SK-N-SH (cell line): ENCODE measurements at regions not wholly inside any gene's neighbourhood (a gene's known extent, or its start where the extent isn't known, plus 50 kb on each side); places are given as distances from the start of the nearest gene placed in this dataset.
"Not testable (repeated sequence)": the region's sequence is repeated elsewhere in the genome, so short reads cannot be mapped to it uniquely, and the experiment has no call there.

Source experiments
- CTCF ChIA-PET: fragments of 300-600, 350-600 bp; formaldehyde crosslinking; extraction: SDS; loops from one replicate; lab custom pipeline; 2021; lab: Yijun Ruan, JAX
- POLR2A ChIA-PET: fragments of 350-600 bp; sonication (Branson Sonifier 250); formaldehyde crosslinking; extraction: SDS; loops from one replicate; lab custom pipeline; 2020; ENCODE audit warnings: antibody characterized with exemption, inconsistent platforms; lab: Yijun Ruan, JAX
- DNase-seq: peaks from one replicate; pipeline ENCODE4 v3.0.0; 2012
- H2AFZ ChIP-seq: fragments of 200-600 bp; sonication (generic); 2 replicates; pipeline ENCODE4 v1.8.1; 2016; ENCODE audit warnings: antibody characterized with exemption, mild to moderate bottlenecking, low read depth
- H3F3A ChIP-seq: fragments of 200-600 bp; sonication (generic); replicated peaks from 2 replicates; pipeline ENCODE3; 2016; ENCODE audit warnings: antibody characterized with exemption, mild to moderate bottlenecking; ENCODE audit not compliant: insufficient read depth
- H3K27ac ChIP-seq, 2 experiments: fragments of 200-500 bp in 1 of 2; fragments of 200-600 bp in 1 of 2; sonication (Bioruptor generic) in 1 of 2; sonication (generic), shearing (Covaris generic) in 1 of 2; 2 replicates each; pipeline versions ENCODE4 v1.5.1 to v1.6.1; 2014 to 2016; ENCODE audit warnings: low read depth in 2 of 2, inconsistent platforms in 1 of 2, low read length in 1 of 2, mild to moderate bottlenecking in 1 of 2, mixed read lengths in 1 of 2
- H3K27me3 ChIP-seq: fragments of 200-600 bp; sonication (generic), shearing (Covaris generic); 2 replicates; pipeline ENCODE4 v1.6.1; 2016; ENCODE audit warnings: mixed run types; ENCODE audit not compliant: insufficient read depth
- H3K36me3 ChIP-seq, 2 experiments: fragments of 200-500 bp in 1 of 2; fragments of 200-600 bp in 1 of 2; sonication (Bioruptor generic) in 1 of 2; sonication (generic) in 1 of 2; replicated peaks in 1 of 2; 2 replicates each; pipeline versions ENCODE3 to v1.5.1; 2014 to 2016; ENCODE audit warnings: low read length in 1 of 2, mild to moderate bottlenecking in 1 of 2; ENCODE audit not compliant: insufficient read depth in 2 of 2, control insufficient read depth in 1 of 2
- H3K4me1 ChIP-seq, 2 experiments: fragments of 200-500 bp in 1 of 2; fragments of 200-600 bp in 1 of 2; sonication (Bioruptor generic) in 1 of 2; sonication (generic), shearing (Covaris generic) in 1 of 2; 2 replicates each; pipeline versions ENCODE4 v1.5.1 to v1.6.1; 2014 to 2016; ENCODE audit warnings: low read depth in 1 of 2, low read length in 1 of 2, mixed run types in 1 of 2; ENCODE audit not compliant: insufficient read depth in 2 of 2, control insufficient read depth in 1 of 2
- H3K4me2 ChIP-seq: fragments of 200-600 bp; sonication (generic), shearing (Covaris generic); 2 replicates; pipeline ENCODE4 v1.6.1; 2017; ENCODE audit warnings: mixed run types
- H3K4me3 ChIP-seq, 2 experiments: fragments of 200-500 bp in 1 of 2; fragments of 200-600 bp in 1 of 2; sonication (Bioruptor generic) in 1 of 2; sonication (generic), shearing (Covaris generic) in 1 of 2; 2 replicates each; pipeline versions ENCODE4 v1.5.1 to v1.8.1; 2014 to 2016; ENCODE audit warnings: low read depth in 2 of 2, inconsistent platforms in 1 of 2, low read length in 1 of 2, mild to moderate bottlenecking in 1 of 2, mixed read lengths in 1 of 2, moderate library complexity in 1 of 2
- H3K79me2 ChIP-seq: fragments of 200-600 bp; sonication (generic); 2 replicates; pipeline ENCODE4 v1.8.1; 2017; ENCODE audit warnings: mild to moderate bottlenecking; ENCODE audit not compliant: insufficient read depth
- H3K9ac ChIP-seq: fragments of 200-600 bp; sonication (generic); 2 replicates; pipeline ENCODE4 v1.6.1; 2017; ENCODE audit warnings: mixed run types
- H3K9me2 ChIP-seq: fragments of 200-600 bp; sonication (generic); 2 replicates; pipeline ENCODE4 v1.6.1; 2017; ENCODE audit warnings: mixed run types
- H3K9me3 ChIP-seq: fragments of 200-600 bp; sonication (generic); 2 replicates; pipeline ENCODE4 v1.6.1; 2017; ENCODE audit warnings: mixed run types, mild to moderate bottlenecking, moderate library complexity
- H4K20me1 ChIP-seq: fragments of 200-600 bp; sonication (generic); 2 replicates; pipeline ENCODE4 v1.6.1; 2017; ENCODE audit warnings: mild to moderate bottlenecking, mixed run types; ENCODE audit not compliant: insufficient read depth
- EP300 ChIP-seq, 2 experiments: IDR thresholded peaks; 2 replicates each; pipeline versions ENCODE4 v1.4.0 to v1.6.1; 2012; ENCODE audit warnings: borderline replicate concordance in 1 of 2, low read depth in 1 of 2, low read length in 1 of 2
- FOSL2 ChIP-seq: IDR thresholded peaks from 2 replicates; pipeline ENCODE4 v1.4.0; 2012; ENCODE audit warnings: low read depth, mild to moderate bottlenecking, moderate library complexity, borderline replicate concordance
- GABPA ChIP-seq: IDR thresholded peaks from 2 replicates; pipeline ENCODE4 v1.4.0; 2012; ENCODE audit warnings: low read depth, mild to moderate bottlenecking
- JUND ChIP-seq: IDR thresholded peaks from 2 replicates; pipeline ENCODE4 v1.4.0; 2012
- MAX ChIP-seq: IDR thresholded peaks from 2 replicates; pipeline ENCODE4 v1.4.0; 2012; ENCODE audit warnings: low read depth
- MEF2A ChIP-seq: IDR thresholded peaks from 2 replicates; pipeline ENCODE4 v1.4.0; 2012; ENCODE audit warnings: low read depth, borderline replicate concordance
- NFIC ChIP-seq: IDR thresholded peaks from 2 replicates; pipeline ENCODE4 v1.4.0; 2012; ENCODE audit warnings: borderline replicate concordance
- NRF1 ChIP-seq: IDR thresholded peaks from 2 replicates; pipeline ENCODE4 v1.6.1; 2012; ENCODE audit warnings: low read depth, mild to moderate bottlenecking, low read length
- POLR2AphosphoS5 ChIP-seq: IDR thresholded peaks from 2 replicates; pipeline ENCODE4 v1.6.1; 2012; ENCODE audit warnings: low read depth, low read length
- RAD21 ChIP-seq: IDR thresholded peaks from 2 replicates; pipeline ENCODE4 v1.6.1; 2012; ENCODE audit warnings: mild to moderate bottlenecking, low read length
- RCOR1 ChIP-seq: fragments of 150-350 bp; IDR thresholded peaks from 2 replicates; pipeline ENCODE4 v1.6.1; 2017; ENCODE audit warnings: antibody characterized with exemption, low read length
- RFX5 ChIP-seq: IDR thresholded peaks from 2 replicates; pipeline ENCODE4 v1.6.1; 2012; ENCODE audit warnings: mild to moderate bottlenecking, improper control_type of control experiment, low read length
- RXRA ChIP-seq: IDR thresholded peaks from 2 replicates; pipeline ENCODE4 v1.4.0; 2012; ENCODE audit warnings: low read depth, mild to moderate bottlenecking, borderline replicate concordance
- SIN3A ChIP-seq: IDR thresholded peaks from 2 replicates; pipeline ENCODE4 v1.6.1; 2012; ENCODE audit warnings: low read depth, mild to moderate bottlenecking, low read length, moderate library complexity, borderline replicate concordance
- SMC3 ChIP-seq: IDR thresholded peaks from 2 replicates; pipeline ENCODE4 v1.6.1; 2012; ENCODE audit warnings: low read depth, low read length, improper control_type of control experiment
- TCF12 ChIP-seq: IDR thresholded peaks from 2 replicates; pipeline ENCODE4 v1.4.0; 2012
- USF2 ChIP-seq: fragments of 150-350 bp; IDR thresholded peaks from 2 replicates; pipeline ENCODE4 v1.6.1; 2017; ENCODE audit warnings: antibody characterized with exemption, low read length, low read depth, borderline replicate concordance
- YY1 ChIP-seq: IDR thresholded peaks from 2 replicates; pipeline ENCODE4 v1.4.0; 2012; ENCODE audit warnings: low read depth, mild to moderate bottlenecking
- WGBS: methylation state at CpG from one replicate; pipeline ENCODE4 v1.1.6; 2017; ENCODE audit warnings: low lambda C conversion rate; 5-methylcytosine and 5-hydroxymethylcytosine counted together
- TF ChIP-seq, protein P1 (sequence below): IDR thresholded peaks from 2 replicates; pipeline ENCODE4 v1.4.0; 2012; ENCODE audit warnings: low read depth, borderline replicate concordance

DNA sequence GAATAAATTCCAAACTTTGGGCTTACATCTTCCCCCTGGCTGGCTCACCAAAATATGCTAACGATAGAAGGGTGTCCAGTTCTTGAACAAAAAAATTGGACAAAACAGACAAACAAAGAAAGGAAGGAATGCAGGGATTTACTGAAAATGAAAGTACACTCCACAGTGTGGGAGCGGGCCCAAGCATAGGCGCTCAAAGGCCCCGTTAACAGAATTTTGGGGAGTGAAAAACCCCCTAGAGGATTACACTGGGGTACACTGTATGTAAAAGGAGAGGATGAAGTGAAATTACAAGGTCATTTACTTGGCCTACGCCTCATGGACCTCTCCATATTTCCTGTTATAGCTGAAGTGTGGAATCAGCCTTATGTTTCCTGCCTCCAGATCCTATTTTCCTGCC, 899.7 kb downstream of the DSC3 start:
- Histone ChIP-seq H3K27me3 (no peaks in the 10 kb centered on the region), H4K20me1 (no peaks in the 10 kb centered on the region), H3K79me2 (no peaks in the 10 kb centered on the region), H3K4me2 (no peak overlapping the region), H3F3A (no peaks in the 10 kb centered on the region), H2AFZ (no peak overlapping the region), H3K9me2 (no peaks in the 10 kb centered on the region), H3K27ac (no peak overlapping the region), H3K4me3 (no peak overlapping the region), H3K9ac (no peak overlapping the region), H3K4me1 (no peaks in the 10 kb centered on the region), H3K36me3 (no peaks in the 10 kb centered on the region), H3K9me3 (no peaks in the 10 kb centered on the region)
- no peak for TF ChIP-seq GABPA
- no peak for TF ChIP-seq RXRA
- no peak for TF ChIP-seq POLR2AphosphoS5
- no peak for TF ChIP-seq SMC3
- TF ChIP-seq NRF1, result no peak
- no peak for TF ChIP-seq JUND
- TF ChIP-seq RFX5, result no peak
- ChIA-PET CTCF (interaction anchor here (0.7 kb wide), 1 partner anchor 79 kb away, joined by 3 read pairs; no protein-coding TSS in a partner anchor), POLR2A (no interaction called here)
- 77% methylated on average over 5 of the region's 5 CpGs for WGBS
- no peak for DNase-seq

- Histone ChIP-seq H3K4me3 (no peak overlapping the region), H3K27me3 (no peaks in the 10 kb centered on the region), H3K9ac (no peak overlapping the region), H3K4me2 (no peak overlapping the region), H3K4me1 (no peaks in the 10 kb centered on the region), H3F3A (no peaks in the 10 kb centered on the region), H3K9me3 (no peaks in the 10 kb centered on the region), H3K36me3 (no peaks in the 10 kb centered on the region), H3K27ac (no peak overlapping the region), H2AFZ (no peak overlapping the region), H4K20me1 (no peaks in the 10 kb centered on the region), H3K79me2 (no peaks in the 10 kb centered on the region), H3K9me2 (no peaks in the 10 kb centered on the region)
- 21% methylated on average over 4 of the region's 4 CpGs for whole genome bisulfite sequencing
- ChIA-PET POLR2A (no interaction called here), CTCF (interaction anchor here (0.7 kb wide), 1 partner anchor 79 kb away, joined by 3 read pairs; no protein-coding TSS in a partner anchor)
- no peak for DNase-seq
- TF ChIP-seq YY1 (no peak), RAD21 (no peak), RXRA (no peak), NRF1 (no peak), RCOR1 (no peak), TCF12 (no peak), RFX5 (no peak), NFIC (no peak), FOSL2 (no peak), SIN3A (no peak), MAX (no peak), MEF2A (no peak), EP300 (IDR thresholded peaks at IDR 0.05; ENCODE audit: borderline replicate concordance in 1 of 2, low read depth in 1 of 2, low read length in 1 of 2) (no peak), USF2 (no peak)
- TF ChIP-seq, protein P1, sequence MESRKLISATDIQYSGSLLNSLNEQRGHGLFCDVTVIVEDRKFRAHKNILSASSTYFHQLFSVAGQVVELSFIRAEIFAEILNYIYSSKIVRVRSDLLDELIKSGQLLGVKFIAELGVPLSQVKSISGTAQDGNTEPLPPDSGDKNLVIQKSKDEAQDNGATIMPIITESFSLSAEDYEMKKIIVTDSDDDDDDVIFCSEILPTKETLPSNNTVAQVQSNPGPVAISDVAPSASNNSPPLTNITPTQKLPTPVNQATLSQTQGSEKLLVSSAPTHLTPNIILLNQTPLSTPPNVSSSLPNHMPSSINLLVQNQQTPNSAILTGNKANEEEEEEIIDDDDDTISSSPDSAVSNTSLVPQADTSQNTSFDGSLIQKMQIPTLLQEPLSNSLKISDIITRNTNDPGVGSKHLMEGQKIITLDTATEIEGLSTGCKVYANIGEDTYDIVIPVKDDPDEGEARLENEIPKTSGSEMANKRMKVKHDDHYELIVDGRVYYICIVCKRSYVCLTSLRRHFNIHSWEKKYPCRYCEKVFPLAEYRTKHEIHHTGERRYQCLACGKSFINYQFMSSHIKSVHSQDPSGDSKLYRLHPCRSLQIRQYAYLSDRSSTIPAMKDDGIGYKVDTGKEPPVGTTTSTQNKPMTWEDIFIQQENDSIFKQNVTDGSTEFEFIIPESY, result no peak
Measured at GRCh38 chr18:30142248-30142647, 900.3 kb downstream of the DSC3 start.

DNA sequence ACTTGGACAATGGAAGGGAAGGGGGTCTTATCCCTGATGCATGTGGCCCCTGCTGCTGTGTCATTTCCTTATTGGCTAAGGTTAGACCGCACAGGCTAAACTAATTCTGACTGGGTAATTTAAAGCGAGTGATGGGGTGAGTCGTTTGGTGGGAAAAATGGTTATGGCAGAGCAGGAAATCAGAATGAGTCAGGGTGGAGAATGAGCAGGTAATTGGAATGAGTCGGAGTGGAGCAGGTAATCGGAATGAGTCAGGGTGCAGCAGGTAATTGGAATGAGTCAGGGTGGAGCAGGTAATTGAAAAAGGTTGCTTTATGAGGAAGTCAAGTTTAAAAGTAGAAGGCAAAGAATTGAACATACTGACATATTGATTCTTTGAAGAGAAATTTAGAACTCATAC, 901.0 kb downstream of the DSC3 start:
- H3K9me3 ChIP-seq, H3K36me3 ChIP-seq, CTCF ChIA-PET, H3K9me2 ChIP-seq, H3K79me2 ChIP-seq, H3K4me3 ChIP-seq, H3K4me1 ChIP-seq, H3K4me2 ChIP-seq, H2AFZ ChIP-seq, H4K20me1 ChIP-seq, H3F3A ChIP-seq, H3K9ac ChIP-seq, DNase-seq, POLR2A ChIA-PET, H3K27ac ChIP-seq, H3K27me3 ChIP-seq: not testable (repeated sequence)
- 61% methylated on average over 5 of the region's 5 CpGs for WGBS
